Epidermal melanocyte (primary cell): ENCODE measurements at regions not wholly inside any gene's neighbourhood (a gene's known extent, or its start where the extent isn't known, plus 50 kb on each side); places are given as distances from the start of the nearest gene placed in this dataset.

Experiments
- DNase-seq: peaks from one replicate; pipeline ENCODE4 v3.0.0; 2011; ENCODE audit warnings: low spot score; ENCODE audit not compliant: insufficient read length

- no peak for DNase-seq
Measured at GRCh38 chr15:53462651-53463050, 296.8 kb downstream of the WDR72 start.

- DNase-seq, result no peak
Measured at GRCh38 chr15:53461677-53462076, 297.8 kb downstream of the WDR72 start.

GRCh38 chr15:53458736-53459135 lies 300.7 kb downstream of the WDR72 start:
- DNase-seq, result no peak

- DNase-seq, result no peak
Measured at GRCh38 chr15:53457479-53457878, 302.0 kb downstream of the WDR72 start.

- no peak for DNase-seq
Measured at GRCh38 chr15:53454843-53455721, 304.4 kb downstream of the WDR72 start.

- DNase-seq, result no peak
Measured at GRCh38 chr15:53454535-53454842, 305.0 kb downstream of the WDR72 start.

GRCh38 chr15:53453253-53454105 lies 306.0 kb downstream of the WDR72 start:
- DNase-seq, result no peak

- no peak for DNase-seq
Measured at GRCh38 chr15:53448232-53449015, 311.0 kb downstream of the WDR72 start.

GRCh38 chr15:53447742-53448141 lies 311.7 kb downstream of the WDR72 start:
- DNase-seq, result no peak

- DNase-seq, result no peak
Measured at GRCh38 chr15:53447053-53447574, 312.3 kb downstream of the WDR72 start.

- no peak for DNase-seq
Measured at GRCh38 chr15:53446376-53446775, 313.1 kb downstream of the WDR72 start.

- DNase-seq, result no peak
Measured at GRCh38 chr15:53445531-53445930, 313.9 kb downstream of the WDR72 start.

GRCh38 chr15:53437985-53438841 lies 321.2 kb downstream of the WDR72 start:
- no peak for DNase-seq

GRCh38 chr15:53437366-53437765 lies 322.1 kb downstream of the WDR72 start:
- DNase-seq, result no peak

- DNase-seq, result no peak
Measured at GRCh38 chr15:53434174-53434678, 325.2 kb downstream of the WDR72 start.

GRCh38 chr15:53416219-53416940 lies 343.1 kb downstream of the WDR72 start:
- no peak for DNase-seq

GRCh38 chr15:53414167-53414566 lies 345.3 kb downstream of the WDR72 start:
- no peak for DNase-seq

- no peak for DNase-seq
Measured at GRCh38 chr15:53412542-53412941, 346.9 kb downstream of the WDR72 start.

GRCh38 chr15:53404930-53405493 lies 354.5 kb downstream of the WDR72 start:
- no peak for DNase-seq
